Activated CD4-positive, alpha-beta T cell treated with anti-CD3 and anti-CD28 coated beads, Interleukin-10, Interleukin-2, amounts not matched to agents 100 ng/mL and 50 ng/mL, durations not matched to agents 16 hours and 8 hours (primary cell): ENCODE measurements at regions not wholly inside any gene's neighbourhood (a gene's known extent, or its start where the extent isn't known, plus 50 kb on each side); places are given as distances from the start of the nearest gene placed in this dataset.

Experiments used
- DNase-seq: peaks from one replicate; pipeline ENCODE4 v3.0.0-alpha.2; 2020

DNA sequence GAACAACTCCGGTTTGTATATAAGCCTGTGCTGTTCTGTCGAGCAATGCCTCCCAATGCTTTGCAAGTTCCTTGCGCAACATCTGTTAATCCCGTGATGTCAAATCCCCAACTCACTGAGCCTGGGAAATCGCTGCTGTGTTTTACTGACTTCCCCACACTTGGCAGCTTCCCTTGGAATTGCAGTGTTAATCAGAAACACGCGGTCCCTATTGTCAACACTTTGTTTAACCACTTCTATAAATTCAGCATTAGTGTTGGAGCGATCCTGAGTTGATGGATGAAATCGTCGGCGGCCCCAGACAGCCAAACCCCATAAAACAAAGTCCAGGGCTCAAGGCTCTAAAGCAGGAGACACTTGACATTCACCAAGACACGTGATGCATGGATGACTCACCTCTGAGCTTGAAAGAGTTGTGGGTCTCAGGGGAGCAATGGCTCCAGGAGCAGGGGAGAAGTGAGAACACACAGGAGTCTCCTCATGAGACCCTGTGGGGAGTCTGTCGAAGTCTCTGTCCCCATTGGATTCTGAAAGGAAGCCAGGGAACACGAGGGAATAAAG is 555.3 kb downstream of the MIAT start:
- DNase-seq: no peak

DNA sequence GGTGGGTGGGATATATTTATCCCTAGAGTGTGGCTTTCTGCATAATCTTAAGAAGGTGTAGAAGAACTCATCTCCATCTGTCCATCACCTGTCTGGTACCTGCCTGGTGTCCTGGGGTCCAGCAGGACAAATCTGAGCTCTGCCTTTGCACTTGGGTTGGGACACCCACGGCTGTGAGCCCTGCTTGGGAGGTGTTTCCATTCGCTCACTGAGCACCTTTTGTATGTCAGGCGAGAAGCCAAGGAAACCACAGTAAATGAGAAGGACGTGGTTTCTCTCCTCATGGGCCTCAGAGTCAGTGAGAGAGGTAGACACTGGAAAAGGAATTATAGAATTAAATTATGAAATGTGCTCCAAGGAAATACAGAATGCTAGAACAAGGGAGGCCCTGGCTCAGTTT is 555.9 kb downstream of the MIAT start:
- no peak for DNase-seq

DNA sequence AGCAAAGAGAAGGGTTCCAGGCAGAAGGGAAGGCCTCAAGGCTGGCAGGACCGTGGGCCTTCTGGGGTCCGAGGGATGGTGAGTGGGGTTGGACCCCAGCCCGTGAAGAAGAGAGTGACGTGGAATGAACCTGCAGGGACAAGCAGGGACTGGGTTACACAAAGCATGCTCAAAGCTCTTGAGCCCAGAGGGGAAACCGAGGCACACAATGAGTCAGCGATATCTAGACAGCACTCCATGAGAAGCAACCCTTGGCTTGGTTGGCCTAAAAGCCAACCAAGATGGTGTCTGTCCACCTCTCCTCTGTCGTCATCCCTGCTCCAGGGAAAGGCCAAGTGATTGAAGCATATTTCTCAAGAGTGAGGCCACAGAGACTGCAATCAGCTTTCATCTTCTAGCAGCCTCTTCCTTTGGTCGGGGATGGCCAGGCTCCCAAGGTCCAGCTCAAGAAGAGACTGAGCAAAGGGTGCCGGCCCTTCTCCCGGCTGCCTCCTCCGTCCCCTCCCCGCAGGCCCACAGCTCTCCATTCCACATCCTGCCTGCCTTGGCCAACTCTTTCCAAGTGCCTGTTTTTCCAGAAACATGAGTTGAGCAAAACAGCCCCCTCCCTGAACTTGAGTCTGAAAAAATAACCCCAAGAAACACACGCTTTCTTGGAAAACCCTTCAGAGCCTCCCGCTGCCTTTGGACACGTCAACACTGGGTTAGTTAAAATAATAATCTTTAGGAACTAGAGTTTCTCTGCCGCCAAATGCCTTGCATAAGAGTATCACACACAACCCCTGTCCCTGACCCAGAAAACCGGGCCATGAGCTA is 556.6 kb downstream of the MIAT start:
- no peak for DNase-seq

DNA sequence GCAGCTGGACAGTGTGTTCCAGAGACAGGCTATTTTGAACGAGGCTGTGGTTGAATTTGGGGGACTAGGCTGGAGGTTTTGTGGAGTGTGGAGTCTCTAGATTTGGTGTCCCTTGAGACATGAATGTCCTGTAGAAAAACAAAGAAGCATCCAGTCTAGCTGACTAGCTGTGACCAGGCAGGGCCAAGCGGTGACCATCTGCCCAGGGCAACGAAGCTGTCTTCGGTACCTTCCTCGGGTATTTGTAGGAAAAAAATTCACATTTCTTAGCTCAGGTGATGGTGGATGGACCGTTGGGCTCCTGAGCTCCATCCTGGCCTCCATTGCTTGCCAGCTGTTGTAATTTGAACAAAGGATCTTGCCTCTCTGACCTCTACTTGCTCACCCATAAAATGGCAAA is 557.3 kb downstream of the MIAT start:
- DNase-seq: no peak

DNA sequence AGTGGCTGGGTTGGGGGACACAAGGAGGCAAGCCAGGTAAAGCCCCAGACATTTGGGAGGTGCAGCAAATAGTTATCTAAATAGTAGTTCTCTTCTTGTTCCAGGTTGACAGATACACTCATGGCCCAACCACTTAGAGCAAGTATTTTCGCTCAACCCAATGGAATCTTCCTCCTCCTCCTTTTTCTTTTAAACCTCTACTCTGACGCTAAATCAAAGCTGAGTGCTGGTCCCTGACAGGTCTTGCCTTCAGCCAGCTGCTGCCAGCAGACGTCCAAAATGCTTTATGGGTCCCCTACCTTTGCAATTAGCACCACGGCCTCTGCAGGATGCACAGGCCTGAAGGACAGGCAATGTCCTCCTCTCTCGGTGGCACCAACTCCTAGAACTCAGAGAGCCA is 558.5 kb downstream of the MIAT start:
- DNase-seq: no peak

DNA sequence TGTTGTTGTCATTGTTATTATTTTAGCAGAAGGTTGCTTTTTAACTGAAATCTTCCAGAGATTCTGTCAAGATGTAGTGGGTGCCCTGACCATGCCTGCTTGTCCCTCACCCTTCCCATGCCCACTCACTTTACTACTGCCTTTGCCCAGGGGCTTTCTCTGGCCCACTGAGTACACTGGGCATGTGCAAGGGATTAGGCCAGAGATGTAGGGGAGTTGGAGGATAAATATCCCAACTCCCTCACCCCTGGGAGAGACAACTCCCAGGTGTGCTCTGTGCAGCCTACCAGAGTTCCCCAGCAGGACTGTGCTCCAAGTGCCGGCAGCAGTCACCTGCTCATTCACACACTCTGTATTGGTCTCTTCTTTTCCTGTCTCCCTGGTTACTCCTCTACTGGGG is 559.1 kb downstream of the MIAT start:
- DNase-seq: no peak

DNA sequence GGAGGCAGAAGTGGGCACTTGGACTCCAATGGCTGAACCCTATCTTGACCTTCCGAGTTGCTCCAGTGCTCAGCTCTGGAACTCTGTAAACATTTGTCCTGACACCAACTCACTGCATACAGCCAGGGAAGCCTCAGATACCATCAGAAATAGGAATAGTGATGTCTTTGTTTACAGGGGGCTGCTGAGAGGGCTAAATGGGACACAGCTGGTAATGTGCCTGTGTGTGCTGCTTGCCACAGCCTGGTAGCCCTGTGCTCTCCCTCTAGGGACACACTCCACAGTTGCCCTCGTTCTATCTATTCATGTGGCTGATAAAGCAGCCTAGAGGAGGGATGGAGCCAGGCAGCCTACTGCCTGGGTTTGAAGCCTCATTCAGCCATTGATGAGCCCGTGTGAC is 559.8 kb downstream of the MIAT start:
- DNase-seq: no peak

DNA sequence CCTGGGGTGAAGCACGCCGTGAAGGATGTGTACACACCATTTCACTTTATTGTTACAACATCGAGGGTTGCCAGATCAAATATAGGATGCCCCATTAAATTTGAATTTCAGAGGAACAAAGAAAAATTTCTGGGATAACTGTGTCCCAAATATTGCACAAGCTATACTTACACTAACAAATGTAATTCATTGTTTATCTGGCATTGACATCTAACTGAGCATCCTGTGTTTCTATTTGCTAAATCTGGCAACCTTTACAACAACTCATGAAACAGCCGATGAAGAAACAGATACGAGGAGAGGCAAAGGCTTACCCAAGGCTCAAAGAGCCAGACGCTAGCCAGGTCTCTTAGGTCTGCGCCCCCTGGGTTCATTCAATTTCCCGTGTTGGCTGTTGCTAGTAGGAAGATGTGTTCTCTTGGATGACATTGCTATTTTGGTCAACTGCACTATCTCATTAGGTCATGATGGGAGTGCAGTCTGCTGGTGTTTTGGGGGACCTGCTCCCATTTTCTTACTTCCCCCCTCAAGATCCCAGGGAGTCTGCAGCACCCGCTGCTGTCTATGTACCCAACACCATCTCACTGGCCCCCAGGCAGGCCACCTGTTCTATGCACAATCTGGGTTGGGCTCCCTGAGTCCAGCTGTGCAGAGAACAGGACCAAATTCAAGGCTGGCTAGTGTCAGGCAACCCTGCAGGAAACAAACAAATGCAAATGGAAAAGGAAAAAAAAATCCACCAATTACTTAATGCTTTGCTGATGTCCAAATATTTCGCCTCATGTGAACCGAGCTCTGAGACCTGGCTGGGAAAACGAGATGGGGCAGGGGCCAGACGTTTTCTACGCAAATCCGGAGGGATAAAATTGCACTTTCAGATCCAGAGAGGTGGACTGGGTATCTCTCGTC is 560.9 kb downstream of the MIAT start:
- DNase-seq: no peak

DNA sequence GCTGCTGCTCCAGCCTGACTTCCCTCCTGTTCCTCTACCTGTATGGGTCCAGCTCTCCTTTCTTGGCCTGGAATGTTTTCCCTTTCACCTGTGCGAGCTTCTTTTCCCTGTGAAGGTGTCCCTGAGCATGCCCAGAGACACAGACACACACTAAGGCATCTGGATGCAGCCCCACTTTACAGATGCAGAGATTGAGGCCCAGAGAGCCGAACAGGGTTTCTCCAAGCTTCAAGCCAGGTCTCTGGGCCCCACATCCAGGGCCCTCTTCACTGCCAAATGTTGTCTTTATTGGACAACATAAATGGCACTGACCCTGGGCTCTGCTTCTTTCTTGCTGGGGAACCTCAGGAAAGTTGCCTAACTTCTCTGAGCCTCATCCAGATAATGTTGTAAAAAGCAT is 561.6 kb downstream of the MIAT start:
- no peak for DNase-seq

DNA sequence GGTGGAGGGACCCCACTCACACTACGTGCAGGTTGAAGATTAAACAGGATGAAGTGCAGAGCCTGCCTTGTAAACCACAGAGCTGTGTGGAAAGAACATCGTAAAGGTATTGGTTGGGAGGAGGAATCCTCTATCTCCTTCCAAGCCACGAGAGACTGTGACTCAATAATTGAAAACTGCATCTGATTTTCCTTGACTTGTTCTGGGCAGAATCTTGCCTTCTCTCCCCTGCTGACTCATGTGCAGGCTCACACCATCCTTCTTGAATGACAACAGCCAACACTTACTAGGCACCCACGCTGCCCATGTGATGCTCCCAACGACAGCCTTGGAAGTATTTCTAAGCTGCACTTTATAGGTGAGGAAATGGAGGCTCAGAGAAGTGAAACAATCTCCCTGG is 563.0 kb downstream of the MIAT start:
- no peak for DNase-seq

DNA sequence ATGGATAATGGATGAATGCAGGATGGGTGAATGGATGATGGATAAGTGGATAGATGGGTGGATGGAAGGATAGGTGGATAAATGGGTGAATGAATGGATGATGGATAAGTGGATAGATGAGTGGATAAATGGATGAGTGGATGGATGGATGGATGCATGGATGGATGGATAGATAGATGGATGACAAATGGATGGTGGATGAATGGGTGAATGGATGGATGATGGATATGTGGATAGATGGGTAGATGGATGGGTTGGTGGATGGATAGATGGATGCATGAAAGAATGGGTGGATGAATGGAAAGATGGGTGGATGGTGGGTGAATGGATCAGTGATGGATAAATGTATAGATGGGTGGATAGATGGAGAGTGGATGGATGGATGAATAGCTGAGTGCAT is 564.8 kb downstream of the MIAT start:
- no peak for DNase-seq

DNA sequence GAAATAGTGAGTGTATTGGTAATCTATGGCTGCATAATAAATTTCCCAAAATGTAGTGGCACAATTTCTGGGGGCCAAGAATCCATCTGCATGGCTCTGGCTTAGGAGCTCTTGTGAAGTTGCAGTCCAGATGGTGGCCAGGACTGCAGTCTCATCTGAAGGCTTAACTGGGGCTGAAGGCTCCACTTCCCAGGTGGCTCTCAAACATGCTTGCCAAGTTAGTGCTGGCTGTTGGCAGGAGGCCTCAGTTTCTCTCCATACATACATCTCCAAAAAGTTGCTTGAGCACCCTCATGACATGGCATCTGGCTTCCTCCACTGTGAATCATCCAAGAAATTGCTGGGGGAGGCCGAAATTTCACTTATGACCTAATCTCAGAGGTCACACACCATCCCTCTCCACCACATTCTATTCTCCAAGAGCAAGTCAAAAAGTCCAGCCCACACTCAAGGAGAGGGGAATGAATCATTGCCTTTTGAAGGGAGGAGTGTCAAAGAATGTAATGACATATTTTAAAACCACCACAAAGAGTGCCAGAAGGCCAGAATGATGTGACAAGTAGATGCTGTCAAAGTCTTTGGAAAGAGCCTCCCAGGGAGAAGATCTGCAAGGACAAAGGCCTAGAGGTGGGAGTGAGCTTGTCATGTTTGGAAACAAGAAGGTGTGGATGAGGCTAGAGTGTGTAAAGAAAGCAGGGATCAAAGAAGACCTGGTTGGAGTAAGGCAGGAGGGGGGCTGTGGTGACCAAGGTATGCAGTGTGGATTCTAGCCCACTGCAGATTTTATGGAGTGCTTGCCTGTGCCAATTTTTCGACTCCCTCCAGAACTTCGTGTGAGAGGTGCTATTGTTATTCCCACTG is 566.2 kb downstream of the MIAT start:
- DNase-seq: peak; percentile 2

DNA sequence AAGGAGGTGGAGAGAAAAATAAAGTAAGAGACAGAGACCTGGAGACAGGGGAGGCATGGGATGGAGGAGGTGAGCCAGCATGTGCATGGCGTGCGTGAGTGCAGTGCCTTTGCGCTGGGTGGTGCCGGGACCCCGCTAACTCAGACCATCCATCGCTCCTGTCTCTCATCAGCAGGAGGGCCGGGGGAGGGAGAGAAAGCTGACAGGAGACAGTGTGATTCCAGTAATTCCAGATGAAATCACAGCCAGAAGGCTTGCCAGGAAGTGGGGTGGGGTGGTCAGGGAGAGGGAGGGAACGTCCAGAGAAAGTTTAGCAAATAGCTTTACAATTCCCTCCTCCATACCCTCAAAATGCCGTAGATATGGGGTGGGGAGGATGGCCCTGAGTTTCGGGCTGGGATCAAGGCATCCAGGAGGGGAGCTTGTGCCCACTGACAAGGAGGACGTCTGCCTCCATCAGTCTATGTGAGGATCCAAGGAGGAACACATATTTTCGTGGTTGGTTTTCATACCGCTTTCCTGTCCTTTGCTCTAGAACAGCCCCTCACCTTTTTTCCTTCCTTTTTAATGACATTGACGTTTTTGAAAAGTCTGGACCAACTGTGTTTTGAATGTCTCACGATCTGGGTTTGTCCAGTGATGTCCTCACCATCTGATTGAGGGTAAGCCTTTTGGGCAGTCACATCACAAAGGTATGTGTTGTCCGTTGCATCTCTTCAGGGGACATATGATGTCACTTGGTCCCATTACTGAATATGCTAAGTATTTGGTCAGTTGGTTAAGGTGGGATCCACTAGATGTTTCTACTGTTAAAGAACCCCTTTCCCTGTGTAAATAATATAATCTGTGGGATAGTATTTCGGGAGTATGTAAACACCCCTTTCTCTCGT is 567.3 kb downstream of the MIAT start:
- no peak for DNase-seq

DNA sequence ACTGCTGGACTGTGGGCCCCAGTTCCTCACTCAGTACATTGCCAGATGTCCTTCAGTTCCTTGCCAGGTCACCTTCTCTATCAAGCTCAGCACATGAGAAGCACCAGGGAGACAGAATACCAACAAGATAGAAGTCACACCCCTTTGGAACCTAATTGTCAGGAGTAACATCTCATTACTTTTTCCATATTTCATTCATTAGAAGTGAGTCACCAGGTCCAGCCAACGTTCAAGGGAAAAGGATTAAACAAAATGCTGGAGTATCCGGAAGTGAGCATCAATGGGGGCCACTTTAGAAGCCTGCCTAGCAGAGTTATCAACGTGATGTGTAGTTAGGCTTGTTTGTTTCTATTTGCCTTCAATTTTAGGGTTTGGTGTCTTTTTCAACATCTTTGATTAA is 569.3 kb downstream of the MIAT start:
- no peak for DNase-seq

DNA sequence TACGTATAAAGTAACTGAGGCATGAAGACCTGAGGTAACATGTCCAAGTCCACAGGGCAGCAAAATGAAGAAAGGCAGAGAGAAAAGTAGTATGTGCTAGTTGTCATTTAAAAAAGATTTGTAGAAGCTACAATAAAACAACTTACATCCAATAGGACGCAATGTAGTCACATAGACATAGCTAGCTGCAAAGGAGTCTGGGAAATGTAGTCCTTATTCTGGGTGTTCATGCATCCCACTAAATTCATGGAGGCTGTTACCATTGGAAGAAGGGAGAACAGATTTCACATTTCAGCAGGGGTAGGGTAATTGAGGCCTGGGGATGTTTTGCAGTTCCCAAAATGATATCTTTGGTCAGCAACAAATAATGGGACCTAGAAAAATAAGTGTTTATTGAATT is 571.4 kb downstream of the MIAT start:
- no peak for DNase-seq

DNA sequence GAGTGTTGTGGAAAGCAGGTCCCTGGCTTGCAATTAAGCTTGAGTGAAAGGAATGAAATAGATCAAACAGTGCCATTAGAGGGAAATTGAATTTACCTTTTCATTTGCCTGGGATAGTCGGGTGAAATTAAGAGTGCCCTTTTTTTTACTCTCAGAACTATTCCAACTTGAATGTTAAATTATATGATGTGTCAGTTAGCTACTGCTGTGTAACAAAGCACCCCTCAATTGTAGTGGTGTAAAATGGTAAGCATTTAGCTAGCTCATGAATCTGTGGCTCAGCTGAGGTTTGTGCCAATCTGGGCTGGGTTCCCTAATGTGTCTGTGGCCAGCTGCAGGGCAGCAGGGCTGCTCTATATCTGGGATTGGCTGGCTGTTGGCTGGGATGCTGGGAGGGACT is 571.4 kb downstream of the MN1 start:
- no peak for DNase-seq

DNA sequence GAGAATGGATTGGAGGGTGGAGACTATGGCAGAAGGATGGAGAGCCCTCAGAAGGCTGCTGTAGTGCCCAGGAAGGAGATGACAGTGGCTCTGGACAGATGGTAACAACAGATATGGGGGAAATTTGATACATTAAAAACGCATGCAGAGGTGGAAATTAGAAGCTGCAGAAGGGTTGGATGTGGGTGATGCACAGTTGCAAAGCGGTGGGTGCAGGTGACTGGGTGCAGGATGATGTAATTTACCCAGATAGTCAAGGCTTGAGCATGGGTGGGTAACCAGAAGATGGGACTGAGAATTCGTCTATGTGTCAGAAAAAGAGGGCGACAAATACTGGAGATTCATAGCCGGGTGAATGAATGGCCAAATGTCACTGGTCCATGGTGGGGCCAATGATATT is 570.3 kb downstream of the MN1 start:
- DNase-seq: no peak

DNA sequence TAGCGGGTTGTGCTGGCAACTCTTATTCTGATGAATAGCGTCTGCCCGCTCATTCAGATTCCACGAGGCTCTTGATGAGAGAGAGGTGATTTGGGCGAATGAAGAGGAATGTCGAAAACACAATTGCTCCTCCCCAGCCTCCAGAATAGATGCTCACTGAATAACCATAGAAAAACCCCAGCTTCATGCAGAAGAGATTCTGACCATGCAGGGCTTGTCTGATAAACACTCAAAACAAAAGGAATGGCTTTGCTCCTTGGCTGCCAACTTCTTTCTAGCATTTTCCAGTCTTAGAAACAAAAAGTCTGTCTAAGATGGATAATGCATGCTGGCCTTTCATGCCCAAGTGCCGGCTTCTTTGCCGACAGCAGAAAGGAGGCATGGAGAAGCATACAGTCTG is 569.5 kb downstream of the MN1 start:
- no peak for DNase-seq

DNA sequence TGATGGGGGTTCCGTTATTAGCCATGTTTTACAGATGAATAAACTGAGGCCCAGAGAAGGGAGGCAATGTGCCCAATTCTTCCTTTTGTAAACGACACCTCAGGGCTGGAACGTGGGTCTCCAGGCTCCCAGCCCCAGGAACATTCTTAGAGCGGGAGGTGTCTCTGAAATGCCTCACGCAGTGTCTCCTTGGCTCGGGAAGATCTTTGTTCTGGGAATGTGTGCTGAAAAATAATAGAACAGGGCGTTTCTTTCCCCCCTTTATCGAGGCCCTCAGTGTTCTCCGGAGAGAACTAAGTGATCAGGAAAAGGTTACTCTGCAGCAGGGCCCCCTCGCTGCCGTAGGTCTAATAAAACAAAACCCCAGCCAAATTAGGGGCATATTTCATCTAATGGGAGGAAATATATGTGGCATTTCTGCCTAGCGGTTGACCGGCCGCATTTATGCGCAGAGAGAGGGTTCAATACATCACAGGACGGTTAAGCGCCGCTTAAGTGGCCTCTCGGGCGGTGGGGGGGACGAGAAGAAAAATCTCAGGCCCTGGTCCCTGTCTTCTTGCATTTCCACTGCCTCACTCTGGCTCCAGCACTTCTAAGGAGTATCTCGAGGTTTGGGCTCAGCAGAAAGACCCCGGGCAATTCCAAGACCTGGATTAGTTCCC is 564.3 kb downstream of the MN1 start:
- DNase-seq: no peak

DNA sequence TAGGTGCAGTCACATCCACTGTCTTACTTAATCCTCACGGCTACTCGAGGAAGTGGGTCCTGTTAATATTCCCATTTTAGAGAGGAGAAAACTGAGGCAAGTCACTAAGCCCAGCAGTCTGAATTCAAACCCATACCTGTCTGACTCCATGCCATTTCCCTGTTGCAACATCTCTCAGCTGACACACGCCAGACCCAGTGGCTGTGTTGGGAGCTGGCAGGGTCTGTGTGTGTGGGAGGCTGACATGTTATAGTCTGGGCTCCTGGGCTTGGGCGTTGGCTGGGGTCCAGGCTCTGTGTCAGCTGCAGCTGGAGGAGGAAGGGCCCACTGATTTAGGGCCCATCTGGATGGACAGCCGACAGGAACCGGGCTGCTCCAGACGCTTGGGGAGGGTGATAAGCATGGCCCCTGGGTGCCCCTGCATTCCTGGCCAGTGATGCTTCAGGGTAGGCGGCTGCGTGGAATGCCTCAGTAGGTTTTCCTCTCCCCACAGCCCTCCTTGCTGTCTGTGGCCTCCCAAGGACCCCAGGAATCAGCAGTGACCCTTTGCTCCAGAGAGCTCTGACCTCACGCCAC is 562.5 kb downstream of the MN1 start:
- no peak for DNase-seq

DNA sequence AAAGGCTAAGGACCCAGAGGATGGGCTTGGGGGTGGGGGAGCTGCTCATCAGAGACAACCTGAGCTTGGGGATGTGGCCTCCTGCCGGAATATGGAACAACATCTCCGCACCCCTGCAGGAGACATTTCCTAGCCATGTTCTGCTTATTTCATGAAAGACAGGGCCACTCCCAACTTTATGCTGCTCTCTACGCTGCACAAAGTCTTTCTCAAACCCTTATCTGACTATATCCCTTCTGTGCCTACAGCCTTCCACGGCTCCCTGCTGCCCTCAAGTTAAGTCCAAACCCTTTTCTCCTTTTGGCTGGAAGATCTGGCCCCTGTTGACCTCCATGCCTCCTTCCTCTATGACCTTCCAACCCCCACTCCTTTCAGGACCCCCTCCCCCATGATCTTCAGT is 562.0 kb downstream of the MN1 start:
- no peak for DNase-seq
